Smooth muscle cell (in vitro differentiated cells): ENCODE measurements at regions not wholly inside any gene's neighbourhood (a gene's known extent, or its start where the extent isn't known, plus 50 kb on each side); places are given as distances from the start of the nearest gene placed in this dataset.

ENCODE experiments used
- DNase-seq: peaks from one replicate; lab custom pipeline; 2025; ENCODE audit not compliant: unreplicated experiment; lab: John Stamatoyannopoulos, UW
- H2AFZ ChIP-seq: fragments of 200-600 bp; sonication (generic); 2 replicates; pipeline ENCODE4 v1.6.0; 2016; ENCODE audit warnings: antibody characterized with exemption, low read depth, mild to moderate bottlenecking
- H3F3A ChIP-seq: fragments of 200-600 bp; sonication (generic); 2 replicates; pipeline ENCODE4 v1.6.0; 2017; ENCODE audit warnings: antibody characterized with exemption, low read depth
- H3K27ac ChIP-seq: fragments of 200-600 bp; sonication (generic); 2 replicates; pipeline ENCODE4 v1.5.1; 2016; ENCODE audit warnings: low read depth, mild to moderate bottlenecking
- H3K27me3 ChIP-seq: fragments of 200-600 bp; sonication (generic); 2 replicates; pipeline ENCODE4 v1.6.1; 2016; ENCODE audit warnings: low read depth, mild to moderate bottlenecking
- H3K36me3 ChIP-seq: fragments of 200-600 bp; sonication (generic); 2 replicates; pipeline ENCODE4 v1.5.1; 2016; ENCODE audit warnings: low read depth
- H3K4me1 ChIP-seq: fragments of 200-600 bp; sonication (generic); 2 replicates; pipeline ENCODE4 v1.5.1; 2016; ENCODE audit warnings: low read depth
- H3K4me2 ChIP-seq: fragments of 200-600 bp; sonication (generic); 2 replicates; pipeline ENCODE4 v1.6.0; 2016; ENCODE audit warnings: mild to moderate bottlenecking
- H3K4me3 ChIP-seq: fragments of 200-600 bp; sonication (generic); 2 replicates; pipeline ENCODE4 v1.5.1; 2016; ENCODE audit warnings: mild to moderate bottlenecking
- H3K79me2 ChIP-seq: fragments of 200-600 bp; sonication (generic); 2 replicates; pipeline ENCODE4 v1.6.0; 2016; ENCODE audit warnings: low read depth, mild to moderate bottlenecking
- H3K9ac ChIP-seq: fragments of 200-600 bp; sonication (generic); 2 replicates; pipeline ENCODE4 v1.6.0; 2016; ENCODE audit warnings: low read depth
- H3K9me3 ChIP-seq: fragments of 200-600 bp; sonication (generic); replicated peaks from 2 replicates; pipeline ENCODE4 v1.5.1; 2016; ENCODE audit warnings: low read depth
- H4K20me1 ChIP-seq: fragments of 200-600 bp; sonication (generic); 2 replicates; pipeline ENCODE4 v1.6.0; 2016; ENCODE audit warnings: low read depth
- CTCF ChIP-seq: fragments of 200-600 bp; sonication (generic); IDR thresholded peaks from 2 replicates; pipeline ENCODE4 v1.5.1; 2017; ENCODE audit warnings: borderline replicate concordance, mild to moderate bottlenecking, antibody characterized with exemption; ENCODE audit not compliant: insufficient read depth, poor library complexity, severe bottlenecking
- WGBS: methylation state at CpG from one replicate; pipeline ENCODE4 v1.1.7; 2016; ENCODE audit warnings: low lambda C conversion rate; 5-methylcytosine and 5-hydroxymethylcytosine counted together

GRCh38 chr10:21060626-21061025 is 163.5 kb upstream of the NEBL start:
- Histone ChIP-seq H2AFZ (no peak overlapping the region), H3K27ac (no peak overlapping the region), H3K4me2 (no peak overlapping the region), H3K9ac (no peak overlapping the region), H3K4me3 (no peak overlapping the region), H3K4me1 (peaks cover 7% of the 10 kb centered on the region), H3K36me3 (peaks cover 8% of the 10 kb centered on the region), H3K27me3 (no peaks in the 10 kb centered on the region), H3K9me3 (peaks cover 14% of the 10 kb centered on the region), H3K79me2 (no peaks in the 10 kb centered on the region), H3F3A (no peaks in the 10 kb centered on the region), H4K20me1 (no peaks in the 10 kb centered on the region)
- no peak for DNase-seq
- 88% methylated on average over 4 of the region's 4 CpGs for WGBS
- TF ChIP-seq CTCF = no peak

- H3K4me3 ChIP-seq = no peak overlapping the region
- H2AFZ ChIP-seq = no peak overlapping the region
- TF ChIP-seq CTCF = no peak
- no peaks in the 10 kb centered on the region for H3K27me3 ChIP-seq
- peaks cover 8% of the 10 kb centered on the region for H3K36me3 ChIP-seq
- H3K27ac ChIP-seq = no peak overlapping the region
- H3K79me2 ChIP-seq = no peaks in the 10 kb centered on the region
- H3K9me3 ChIP-seq = peaks cover 14% of the 10 kb centered on the region
- DNase-seq = no peak
- H4K20me1 ChIP-seq = no peaks in the 10 kb centered on the region
- H3K9ac ChIP-seq = no peak overlapping the region
- H3F3A ChIP-seq = no peaks in the 10 kb centered on the region
- H3K4me1 ChIP-seq = peaks cover 7% of the 10 kb centered on the region
- H3K4me2 ChIP-seq = no peak overlapping the region
Measured at GRCh38 chr10:21057989-21058388, 160.9 kb upstream of the NEBL start.

- no peaks in the 10 kb centered on the region for H4K20me1 ChIP-seq
- H3K36me3 ChIP-seq = peaks cover 8% of the 10 kb centered on the region
- no peaks in the 10 kb centered on the region for H3F3A ChIP-seq
- no peaks in the 10 kb centered on the region for H3K79me2 ChIP-seq
- H3K4me1 ChIP-seq = peaks cover 7% of the 10 kb centered on the region
- H2AFZ ChIP-seq = no peak overlapping the region
- H3K27ac ChIP-seq = no peak overlapping the region
- H3K27me3 ChIP-seq = no peaks in the 10 kb centered on the region
- peaks cover 14% of the 10 kb centered on the region for H3K9me3 ChIP-seq
- H3K9ac ChIP-seq = no peak overlapping the region
- H3K4me3 ChIP-seq = no peak overlapping the region
- 99% methylated on average over 6 of the region's 8 CpGs for WGBS
- no peak for TF ChIP-seq CTCF
- no peak overlapping the region for H3K4me2 ChIP-seq
- no peak for DNase-seq
Measured at GRCh38 chr10:21057436-21057835, 160.3 kb upstream of the NEBL start.

- Histone ChIP-seq H3K27ac (no peak overlapping the region), H3K9me3 (peaks cover 14% of the 10 kb centered on the region), H3K79me2 (no peaks in the 10 kb centered on the region), H2AFZ (no peak overlapping the region), H3K4me3 (no peak overlapping the region), H3K4me2 (no peak overlapping the region), H3K27me3 (no peaks in the 10 kb centered on the region), H4K20me1 (no peaks in the 10 kb centered on the region), H3K9ac (no peak overlapping the region), H3K36me3 (peaks cover 8% of the 10 kb centered on the region), H3F3A (no peaks in the 10 kb centered on the region), H3K4me1 (no peaks in the 10 kb centered on the region)
- no peak for TF ChIP-seq CTCF
- DNase-seq = no peak
- WGBS = 85% methylated on average over 4 of the region's 4 CpGs
Measured at GRCh38 chr10:21056461-21056860, 159.3 kb upstream of the NEBL start.
